K562 (cell line): ENCODE measurements at regions not wholly inside any gene's neighbourhood (a gene's known extent, or its start where the extent isn't known, plus 50 kb on each side); places are given as distances from the start of the nearest gene placed in this dataset.

Experiments used
- ATAC-seq: fragments of 200-7000 bp; cut with Tn5 transposase; 3 replicates; pipeline ENCODE4 v1.9.1; 2020; ENCODE audit warnings: moderate library complexity
- BruUV-seq: library from RNA; stranded (reverse); fragments of 400-500 nt; replicated peaks from 2 replicates; lab custom pipeline; 2021; lab: Mats Ljungman, UMichigan
- CTCF ChIA-PET: fragments of 300-600 bp; formaldehyde crosslinking; extraction: SDS; loops from one replicate; lab custom pipeline; 2021; ENCODE audit warnings: low intra/inter-chr PET ratio; lab: Yijun Ruan, JAX
- POLR2A ChIA-PET: fragments of 300-600, 350-650 bp; sonication (Branson Sonifier 250); formaldehyde crosslinking; extraction: SDS; loops from one replicate; lab custom pipeline; 2021; ENCODE audit warnings: antibody characterized with exemption, inconsistent platforms; lab: Yijun Ruan, JAX
- DNase-seq, 4 experiments: peaks; one replicate each; pipeline versions ENCODE4 v3.0.0 to v3.0.0-alpha.2; 2011 to 2018; ENCODE audit warnings: low spot score in 3 of 4, mixed read lengths in 3 of 4; ENCODE audit errors: extremely low read depth in 1 of 4
- FAIRE-seq: peaks from 2 replicates; lab custom pipeline; 2011; peaks lifted over from hg19 to GRCh38; lab: Jason Lieb, UNC
- H2AFZ ChIP-seq: 2 replicates; pipeline ENCODE4 v1.6.0; 2011; ENCODE audit warnings: low read depth, low read length, control low read depth, inconsistent platforms
- H3K27ac ChIP-seq: fragments of 200-600 bp; 3 replicates; pipeline ENCODE4 v1.8.0; 2011; ENCODE audit warnings: low read depth, mild to moderate bottlenecking, control low read depth, inconsistent platforms, low read length, moderate library complexity, mixed read lengths; ENCODE audit errors: extremely low read depth
- H3K27me3 ChIP-seq, 2 experiments: fragments of 300-600 bp in 1 of 2; 2 replicates in 1 of 2; 3 replicates in 1 of 2; pipeline versions ENCODE4 v1.6.0 to v1.8.0; 2011; ENCODE audit warnings: inconsistent platforms in 2 of 2, low read length in 2 of 2, mild to moderate bottlenecking in 1 of 2, mixed read lengths in 1 of 2, moderate library complexity in 1 of 2; ENCODE audit not compliant: control insufficient read depth in 2 of 2, insufficient read depth in 2 of 2
- H3K36me3 ChIP-seq: fragments of 300-600 bp; 3 replicates; pipeline ENCODE4 v1.8.0; 2011; ENCODE audit warnings: mild to moderate bottlenecking, low read length, inconsistent platforms; ENCODE audit not compliant: control insufficient read depth, insufficient read depth
- H3K4me1 ChIP-seq, 2 experiments: fragments of 200-600 bp in 1 of 2; replicated peaks in 1 of 2; 2 replicates in 1 of 2; 3 replicates in 1 of 2; pipeline versions ENCODE4 v1.5.1 to v1.8.0; 2011; ENCODE audit warnings: inconsistent platforms in 2 of 2, low read length in 2 of 2, mild to moderate bottlenecking in 1 of 2, mixed read lengths in 1 of 2, moderate library complexity in 1 of 2; ENCODE audit not compliant: control insufficient read depth in 2 of 2, insufficient read depth in 2 of 2
- H3K4me2 ChIP-seq: 2 replicates; pipeline ENCODE4 v1.6.1; 2011; ENCODE audit warnings: low read length, control low read depth, inconsistent platforms, mixed read lengths; ENCODE audit not compliant: insufficient read depth
- H3K4me3 ChIP-seq: fragments of 200-600 bp; sonication (generic), shearing (Covaris generic); 2 replicates; pipeline ENCODE4 v1.5.1; 2016; ENCODE audit warnings: control low read depth, inconsistent platforms
- H3K79me2 ChIP-seq: fragments of 200-600 bp; 3 replicates; pipeline ENCODE4 v1.8.0; 2011; ENCODE audit warnings: low read length, inconsistent platforms; ENCODE audit not compliant: control insufficient read depth, insufficient read depth
- H3K9ac ChIP-seq, 2 experiments: 2 replicates each; pipeline versions ENCODE4 v1.6.0 to v1.6.1; 2011; ENCODE audit warnings: low read depth in 2 of 2, low read length in 2 of 2, control low read depth in 1 of 2, inconsistent platforms in 1 of 2, mild to moderate bottlenecking in 1 of 2, mixed read lengths in 1 of 2; ENCODE audit not compliant: insufficient read depth in 1 of 2
- H3K9me1 ChIP-seq: one replicate; pipeline ENCODE4 v1.6.0; 2011; ENCODE audit warnings: inconsistent platforms, mild to moderate bottlenecking, low read length, moderate library complexity; ENCODE audit not compliant: control insufficient read depth, insufficient read depth
- H3K9me3 ChIP-seq: replicated peaks from 2 replicates; pipeline ENCODE4 v1.5.1; 2011; ENCODE audit warnings: low read depth, low read length, inconsistent platforms; ENCODE audit not compliant: control insufficient read depth, insufficient read depth
- H4K20me1 ChIP-seq: replicated peaks from 2 replicates; pipeline ENCODE4 v1.6.1; 2011; ENCODE audit warnings: low read length, inconsistent platforms, mixed read lengths; ENCODE audit not compliant: control insufficient read depth, insufficient read depth
- ARID4B ChIP-seq: sonication (generic); formaldehyde crosslinking; IDR thresholded peaks from 2 replicates; pipeline ENCODE4 v1.8.0; 2022; ENCODE audit warnings: mild to moderate bottlenecking, missing genetic modification reagents
- JUNB ChIP-seq: fragments of 450-650 bp; formaldehyde crosslinking; conservative IDR thresholded peaks from 2 replicates; pipeline ENCODE4 v1.4.0; 2020; ENCODE audit warnings: mild to moderate bottlenecking
- KDM1A ChIP-seq, 2 experiments: fragments of 450-650 bp; IDR thresholded peaks; 2 replicates each; pipeline ENCODE4 v1.6.1; 2016; ENCODE audit warnings: mild to moderate bottlenecking in 2 of 2
- NFXL1 ChIP-seq: fragments of 450-650 bp; formaldehyde crosslinking; IDR thresholded peaks from 2 replicates; pipeline ENCODE4 v1.4.0; 2021; ENCODE audit warnings: mild to moderate bottlenecking
- NR2C1 ChIP-seq, 2 experiments: fragments of 450-650 bp; IDR thresholded peaks; 2 replicates each; pipeline ENCODE4 v1.6.1; 2017; ENCODE audit warnings: mild to moderate bottlenecking in 2 of 2, antibody characterized with exemption in 1 of 2, inconsistent platforms in 1 of 2, missing compliant biosample characterization in 1 of 2, missing genetic modification characterization in 1 of 2
- NRF1 ChIP-seq, 2 experiments: fragments of 450-650 bp; IDR thresholded peaks in 1 of 2; conservative IDR thresholded peaks in 1 of 2; 2 replicates each; pipeline ENCODE4 v1.6.1; 2014; ENCODE audit warnings: mild to moderate bottlenecking in 2 of 2
- OTX1 ChIP-seq: fragments of 450-650 bp; formaldehyde crosslinking; IDR thresholded peaks from 2 replicates; pipeline ENCODE4 v1.4.0; 2022; ENCODE audit warnings: mild to moderate bottlenecking
- RAD51 ChIP-seq: fragments of 450-650 bp; IDR thresholded peaks from 2 replicates; pipeline ENCODE4 v1.7.1; 2016; ENCODE audit warnings: low read depth, mild to moderate bottlenecking, borderline replicate concordance
- RBM39 ChIP-seq: fragments of 200-400 bp; formaldehyde crosslinking; optimal IDR thresholded peaks from 2 replicates; pipeline ENCODE3; 2018; ENCODE audit warnings: low read depth, low read length
- SIN3B ChIP-seq: fragments of 450-650 bp; IDR thresholded peaks from 2 replicates; pipeline ENCODE4 v1.6.1; 2017; ENCODE audit warnings: low read depth, mild to moderate bottlenecking, moderate library complexity
- TAF1 ChIP-seq: IDR thresholded peaks from 2 replicates; pipeline ENCODE4 v1.6.1; 2011; ENCODE audit warnings: mild to moderate bottlenecking, low read length, moderate library complexity; ENCODE audit not compliant: insufficient read depth, control insufficient read depth, severe bottlenecking; ENCODE audit errors: extremely low read depth
- XRCC4 ChIP-seq: IDR thresholded peaks from one replicate; pipeline ENCODE4 v1.6.1; 2011; ENCODE audit not compliant: insufficient read depth, insufficient read length; ENCODE audit errors: extremely low read depth
- ZFPM2 ChIP-seq: fragments of 250-450 bp; sonication (Bioruptor Pico); IDR thresholded peaks from 2 replicates; pipeline ENCODE4 v1.5.1; 2022; ENCODE audit warnings: mild to moderate bottlenecking
- ZNF512 ChIP-seq: IDR thresholded peaks from 2 replicates; pipeline ENCODE4 v1.6.1; 2016; ENCODE audit warnings: missing genetic modification characterization, missing compliant biosample characterization
- ZNF668 ChIP-seq: fragments of 250-450 bp; sonication (Bioruptor Pico); IDR thresholded peaks from 2 replicates; pipeline ENCODE4 v1.8.0; 2022; ENCODE audit warnings: mild to moderate bottlenecking, inconsistent platforms
- WGBS: fragments of 100-300 bp; shearing (Covaris generic); methylation state at CpG from one replicate; pipeline ENCODE4 v1.1.6; 2016; ENCODE audit warnings: low coverage, mixed read lengths; ENCODE audit not compliant: insufficient coverage; ENCODE audit errors: missing lambda C conversion rate; 5-methylcytosine and 5-hydroxymethylcytosine counted together
- in situ Hi-C: fragments of 300-500 bp; cut with MboI; formaldehyde crosslinking; loops from 4 replicates; pipeline ENCODE4 v1.15.0; 2018; ENCODE audit warnings: inconsistent platforms, mixed read lengths
- intact Hi-C: fragments of 100-400 bp; cut with micrococcal nuclease; formaldehyde crosslinking; loops from 2 replicates; pipeline ENCODE4 v1.14.2; 2022

- FAIRE-seq = no peak
- Histone ChIP-seq H3K9me1 (no peaks in the 10 kb centered on the region), H3K27me3 (no peaks in the 10 kb centered on the region), H3K79me2 (no peaks in the 10 kb centered on the region), H3K9ac (no peak overlapping the region), H3K4me1 (no peaks in the 10 kb centered on the region; a peak in 1 of 5 replicates), H3K4me2 (no peak overlapping the region), H4K20me1 (no peaks in the 10 kb centered on the region), H3K9me3 (no peaks in the 10 kb centered on the region), H3K4me3 (no peak overlapping the region), H3K27ac (no peak overlapping the region), H3K36me3 (no peaks in the 10 kb centered on the region), H2AFZ (no peak overlapping the region)
- ChIA-PET POLR2A (interaction anchor here (0.6 kb wide), 1 partner anchor 427 kb away, joined by 3 read pairs; no protein-coding TSS in a partner anchor), CTCF (no interaction called here)
- in situ Hi-C loops = no loop called here
- ATAC-seq = no peak
- no peak for DNase-seq
- BruUV-seq = no TSS peak
- intact Hi-C loops = loop anchor here (5.0 to 10.0 kb wide), 2 partner anchors 52 to 135 kb away; no protein-coding TSS in a partner anchor
- TF ChIP-seq NR2C1 (IDR thresholded peaks at IDR 0.05) (no peak), NR2C1 (tag; IDR thresholded peaks at IDR 0.05) (no peak), ZFPM2 (CRISPR knock-in tag) (no peak), SIN3B (no peak), ZNF512 (tag) (no peak), XRCC4 (no peak), ZNF668 (CRISPR knock-in tag) (no peak), ARID4B (CRISPR knock-in tag) (no peak), TAF1 (no peak), NRF1 (conservative IDR thresholded peaks at IDR 0.05 in 1 of 2, IDR thresholded peaks at IDR 0.05 in 1 of 2) (no peak), OTX1 (no peak), RAD51 (no peak), NFXL1 (CRISPR knock-in tag) (no peak), JUNB (CRISPR knock-in tag) (no peak), KDM1A (IDR thresholded peaks at IDR 0.05) (no peak), RBM39 (no peak)
- 5% methylated on average over 10 of the region's 10 CpGs for WGBS
These were observed 83.2 kb downstream of the DHRS2 start for GRCh38 chr14:23719225-23719985.
